ENCODE measurements at regions not wholly inside any gene's neighbourhood (a gene's known extent, or its start where the extent isn't known, plus 50 kb on each side); places are given as distances from the start of the nearest gene placed in this dataset.

GRCh38 chr5:88377240-88377639 lies 108.6 kb upstream of the TMEM161B start:
- ATAC-seq (peak; percentile 76), DNase-seq (ENCODE audit: low spot score) (no peak)

- no peak for DNase-seq (ENCODE audit: low spot score)
- no peak for ATAC-seq
Observed at GRCh38 chr5:88376728-88377127, 108.1 kb upstream of the TMEM161B start.

- DNase-seq (ENCODE audit: low spot score) (no peak), ATAC-seq (no peak)
Observed at GRCh38 chr5:88374391-88374790, 105.7 kb upstream of the TMEM161B start.

- DNase-seq (ENCODE audit: low spot score) (no peak), ATAC-seq (no peak)
Observed at GRCh38 chr5:88370824-88371223, 102.2 kb upstream of the TMEM161B start.

DNA sequence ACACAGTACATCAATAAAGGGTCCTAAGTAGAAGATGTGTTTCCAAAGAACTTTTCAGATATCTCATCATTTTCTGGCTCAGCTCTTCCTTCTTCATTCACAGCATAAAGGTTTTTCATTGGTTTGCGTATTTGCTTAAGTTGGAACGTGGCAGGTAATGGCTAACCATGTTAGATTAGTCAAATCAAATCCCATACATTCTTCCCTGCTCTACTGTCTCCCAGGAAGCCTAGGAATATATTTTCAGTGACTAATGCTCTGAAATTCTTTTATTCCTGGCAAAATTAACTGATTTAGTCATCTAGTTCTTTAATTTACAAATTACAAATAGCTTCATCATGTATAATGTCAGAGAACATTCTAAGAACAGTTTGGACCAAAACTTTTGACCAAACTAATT lies 99.6 kb upstream of the TMEM161B start:
- DNase-seq (ENCODE audit: low spot score) (no peak), ATAC-seq (no peak)

DNA sequence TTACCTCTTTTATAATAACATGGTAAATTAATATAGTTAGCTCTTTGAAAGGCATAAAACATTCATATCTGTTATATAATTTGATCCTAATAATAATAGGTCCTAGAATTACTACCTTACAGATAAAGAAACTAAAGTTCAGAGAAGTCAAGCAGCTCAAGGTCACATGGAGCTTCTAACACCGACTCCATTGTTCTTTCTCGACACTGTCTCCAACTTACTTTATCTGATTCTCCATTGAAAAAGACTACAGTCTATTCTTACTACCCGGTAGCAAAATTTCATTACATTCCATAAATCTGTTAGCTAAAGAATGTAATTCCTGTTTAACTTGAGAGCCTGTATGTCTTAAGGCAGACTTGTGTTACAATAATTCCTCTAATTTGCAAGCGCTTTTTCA lies 96.3 kb upstream of the TMEM161B start:
- DNase-seq (ENCODE audit: low spot score) (no peak), ATAC-seq (no peak)

DNA sequence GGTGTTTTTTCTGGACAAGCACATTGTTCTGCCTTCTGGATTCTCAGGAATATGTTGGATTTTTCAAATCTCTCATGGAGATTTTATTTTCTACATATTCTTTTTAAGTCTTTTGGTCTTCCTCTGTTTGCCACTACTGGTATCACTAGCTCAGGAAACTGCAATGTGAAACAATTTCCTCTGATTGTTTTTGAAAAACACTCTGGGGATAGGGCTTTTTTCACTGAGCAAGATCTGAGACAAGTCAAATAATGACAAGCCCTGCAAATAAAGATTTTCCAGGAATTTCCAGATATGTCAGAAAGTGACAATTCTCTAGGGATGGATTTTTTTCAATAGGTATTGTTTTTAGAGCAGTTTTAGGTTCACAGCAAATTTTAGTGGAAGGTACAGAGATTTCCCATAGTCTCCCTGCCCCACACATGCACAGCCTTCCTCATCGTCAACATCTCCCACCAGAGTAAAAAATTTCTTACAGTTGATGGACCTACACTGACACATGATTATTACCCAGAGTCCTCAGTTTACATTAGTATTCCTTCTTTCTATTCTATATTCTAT lies 86.9 kb upstream of the TMEM161B start:
- DNase-seq (ENCODE audit: low spot score) (no peak), ATAC-seq (no peak)

- no peak for ATAC-seq
Observed at GRCh38 chr5:88325868-88326267, 57.2 kb upstream of the TMEM161B start.

GRCh38 chr5:88322785-88323184 lies 54.1 kb upstream of the TMEM161B start:
- DNase-seq (ENCODE audit: low spot score) (no peak), ATAC-seq (no peak)

More at GRCh38 chr5:88325868-88326267, 57.2 kb upstream of the TMEM161B start:
- no peak for DNase-seq (ENCODE audit: low spot score)

Measured in left lobe of liver (tissue), 2 donors.